Osteocyte (in vitro differentiated cells): ENCODE measurements at regions not wholly inside any gene's neighbourhood (a gene's known extent, or its start where the extent isn't known, plus 50 kb on each side); places are given as distances from the start of the nearest gene placed in this dataset.

Source experiments
- DNase-seq: peaks from one replicate; pipeline ENCODE4 v3.0.0; 2021; ENCODE audit warnings: mixed read lengths; ENCODE audit not compliant: unreplicated experiment; ENCODE audit errors: extremely low spot score
- H3K27ac Mint-ChIP-seq: one replicate; pipeline ENCODE4 v1.8.0; 2021; ENCODE audit warnings: mild to moderate bottlenecking, mixed read lengths; ENCODE audit not compliant: unreplicated experiment
- H3K27me3 Mint-ChIP-seq: one replicate; pipeline ENCODE4 v1.8.0; 2021; ENCODE audit warnings: mixed read lengths; ENCODE audit not compliant: unreplicated experiment
- H3K36me3 Mint-ChIP-seq: one replicate; pipeline ENCODE4 v1.8.0; 2021; ENCODE audit warnings: mixed read lengths; ENCODE audit not compliant: unreplicated experiment
- H3K4me1 Mint-ChIP-seq: one replicate; pipeline ENCODE4 v1.8.0; 2021; ENCODE audit warnings: mixed read lengths; ENCODE audit not compliant: unreplicated experiment
- H3K4me3 Mint-ChIP-seq: one replicate; pipeline ENCODE4 v1.8.0; 2021; ENCODE audit warnings: mild to moderate bottlenecking, moderate library complexity, mixed read lengths; ENCODE audit not compliant: unreplicated experiment
- H3K9me3 Mint-ChIP-seq: one replicate; pipeline ENCODE4 v1.8.0; 2021; ENCODE audit warnings: mixed read lengths; ENCODE audit not compliant: unreplicated experiment
- CTCF ChIP-seq: fragments of 200-600 bp; sonication (generic); IDR thresholded peaks from 2 replicates; pipeline ENCODE4 v1.5.0; 2021; ENCODE audit warnings: antibody characterized with exemption, mild to moderate bottlenecking, moderate library complexity

- Mint-ChIP-seq H3K9me3 (no peaks in the 10 kb centered on the region), H3K4me1 (peaks cover 60% of the 10 kb centered on the region), H3K27ac (no peak overlapping the region), H3K4me3 (no peak overlapping the region), H3K27me3 (no peaks in the 10 kb centered on the region), H3K36me3 (no peaks in the 10 kb centered on the region)
- no peak for TF ChIP-seq CTCF
- no peak for DNase-seq
Observed at GRCh38 chr9:130782886-130783530, 52.0 kb upstream of the ABL1 start.

DNA sequence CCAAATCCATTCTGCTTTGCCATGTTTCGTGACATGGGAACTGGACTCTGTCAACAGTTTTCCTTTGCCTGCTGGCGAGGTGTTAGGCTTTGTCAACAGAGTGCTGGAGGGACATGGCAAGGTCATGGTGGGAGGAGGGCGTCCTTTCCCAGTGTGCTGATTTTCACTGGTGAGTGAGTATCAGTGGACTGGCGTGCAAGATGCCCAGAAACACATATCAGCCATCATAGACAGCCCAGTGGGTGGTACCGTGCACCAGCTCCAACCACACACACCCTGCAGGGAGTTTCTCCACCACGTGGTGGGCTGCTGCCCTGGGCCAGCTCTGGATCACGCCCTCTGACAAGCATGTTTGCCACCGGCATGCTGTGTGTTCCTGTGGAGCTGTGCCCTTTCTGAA lies 50.0 kb upstream of the ABL1 start:
- no peak for TF ChIP-seq CTCF
- peaks cover 5% of the 10 kb centered on the region for H3K36me3 Mint-ChIP-seq
- peaks cover 6% of the 10 kb centered on the region for H3K9me3 Mint-ChIP-seq
- DNase-seq = no peak
- H3K27me3 Mint-ChIP-seq = no peaks in the 10 kb centered on the region
- no peak overlapping the region for H3K27ac Mint-ChIP-seq
- H3K4me3 Mint-ChIP-seq = no peak overlapping the region
- peaks cover 46% of the 10 kb centered on the region for H3K4me1 Mint-ChIP-seq
